ENCODE measurements at regions not wholly inside any gene's neighbourhood (a gene's known extent, or its start where the extent isn't known, plus 50 kb on each side); places are given as distances from the start of the nearest gene placed in this dataset.

- no peaks in the 10 kb centered on the region for H3K9me1 ChIP-seq (ENCODE audit: control insufficient read depth, insufficient read depth, low read length)
- intact Hi-C loops (cut with micrococcal nuclease) (no loop called here), in situ Hi-C loops (cut with MboI) (no loop called here)
- FAIRE-seq: no peak
- H3K4me3 ChIP-seq: no peak overlapping the region
- no peaks in the 10 kb centered on the region for H3K36me3 ChIP-seq (ENCODE audit: control insufficient read depth, insufficient read depth, low read length)
- H3K9ac ChIP-seq (ENCODE audit: insufficient read depth in 1 of 2, low read depth in 2 of 2, low read length in 2 of 2): no peak overlapping the region
- no peaks in the 10 kb centered on the region for H3K4me1 ChIP-seq (replicated peaks in 1 of 2; ENCODE audit: control insufficient read depth in 2 of 2, insufficient read depth in 2 of 2, low read length in 2 of 2)
- ChIA-PET CTCF (ENCODE audit: low intra/inter-chr PET ratio) (no interaction called here), POLR2A (interaction anchor here (0.6 kb wide), 1 partner anchor 56 kb away, joined by 6 read pairs; no protein-coding TSS in a partner anchor)
- no peaks in the 10 kb centered on the region; a peak in 1 of 5 replicates for H3K27me3 ChIP-seq (ENCODE audit: control insufficient read depth in 2 of 2, insufficient read depth in 2 of 2, low read length in 2 of 2)
- WGBS (ENCODE audit: insufficient coverage, low coverage, missing lambda C conversion rate): 6% methylated on average over 3 of the region's 3 CpGs
- BruUV-seq (replicated peaks): no TSS peak
- no peaks in the 10 kb centered on the region for H4K20me1 ChIP-seq (replicated peaks; ENCODE audit: control insufficient read depth, insufficient read depth, low read length)
- ATAC-seq: no peak
- H3K79me2 ChIP-seq (ENCODE audit: control insufficient read depth, insufficient read depth, low read length): no peaks in the 10 kb centered on the region
- no peak overlapping the region for H3K27ac ChIP-seq (ENCODE audit: extremely low read depth, low read depth, low read length)
- H3K4me2 ChIP-seq (ENCODE audit: insufficient read depth, low read length): no peak overlapping the region
- DNase-seq (ENCODE audit: extremely low read depth in 1 of 4, low spot score in 3 of 4): no peak
- no peak overlapping the region for H2AFZ ChIP-seq (ENCODE audit: low read depth, low read length)
- H3K9me3 ChIP-seq (replicated peaks; ENCODE audit: control insufficient read depth, insufficient read depth, low read depth, low read length): no peaks in the 10 kb centered on the region
- TF ChIP-seq PYGO2 (tag; IDR thresholded peaks at IDR 0.05) (no peak), IRF2 (CRISPR knock-in tag; IDR thresholded peaks at IDR 0.05) (no peak), STAG1 (CRISPR knock-in tag; IDR thresholded peaks at IDR 0.05; ENCODE audit: borderline replicate concordance) (no peak), ZNF232 (CRISPR knock-in tag; IDR thresholded peaks at IDR 0.05) (no peak), ATF4 (CRISPR knock-in tag; IDR thresholded peaks at IDR 0.05) (no peak), ZNF316 (IDR thresholded peaks at IDR 0.05) (no peak), TSHZ1 (CRISPR knock-in tag; IDR thresholded peaks at IDR 0.05) (no peak), GABPA (tag; conservative IDR thresholded peaks at IDR 0.05; ENCODE audit: low read depth) (no peak), SP2 (IDR thresholded peaks at IDR 0.05; ENCODE audit: extremely low read depth, low read depth, low read length, poor library complexity, severe bottlenecking) (no peak), CREB1 (IDR thresholded peaks at IDR 0.05) (no peak), CREB1 (CRISPR knock-in tag; IDR thresholded peaks at IDR 0.05) (no peak), HBP1 (CRISPR knock-in tag; IDR thresholded peaks at IDR 0.05) (no peak), GTF2A2 (tag; IDR thresholded peaks at IDR 0.05) (no peak), EZH2 (IDR thresholded peaks at IDR 0.05; ENCODE audit: borderline replicate concordance, low read depth, low read length) (no peak), RBM22 (IDR thresholded peaks at IDR 0.05; ENCODE audit: low read depth, low read length, poor library complexity, severe bottlenecking) (no peak)
Observed at GRCh38 chr2:136049991-136050920, 64.8 kb upstream of the DARS1 start.

All from K562 (cell line).